Spinal cord (tissue), 9 donors: ENCODE measurements at regions not wholly inside any gene's neighbourhood (a gene's known extent, or its start where the extent isn't known, plus 50 kb on each side); places are given as distances from the start of the nearest gene placed in this dataset.

Source experiments
- DNase-seq, 6 donors: peaks; one replicate each; pipeline versions ENCODE4 v3.0.0 to v3.0.0-alpha.2; 2013 to 2015; ENCODE audit warnings: low spot score in 6 of 6, low read depth in 4 of 6
- H3K27ac ChIP-seq: one replicate; pipeline ENCODE4 v1.5.1; 2013; ENCODE audit warnings: low read depth, low read length, control low read depth
- H3K27me3 ChIP-seq: one replicate; pipeline ENCODE4 v1.6.1; 2013; ENCODE audit warnings: low read length; ENCODE audit not compliant: control insufficient read depth, insufficient read depth
- H3K36me3 ChIP-seq: one replicate; pipeline ENCODE4 v1.6.1; 2013; ENCODE audit warnings: low read length; ENCODE audit not compliant: control insufficient read depth, insufficient read depth
- H3K4me1 ChIP-seq: one replicate; pipeline ENCODE4 v1.6.1; 2013; ENCODE audit warnings: low read length; ENCODE audit not compliant: control insufficient read depth, insufficient read depth
- H3K4me3 ChIP-seq: one replicate; pipeline ENCODE4 v1.5.1; 2013; ENCODE audit warnings: low read depth, low read length, control low read depth
- H3K9me3 ChIP-seq: one replicate; pipeline ENCODE4 v1.6.1; 2013; ENCODE audit warnings: low read length; ENCODE audit not compliant: control insufficient read depth, insufficient read depth
- WGBS: methylation state at CpG from one replicate; pipeline ENCODE4 v1.1.5; 2013; ENCODE audit warnings: missing lambda C conversion rate; ENCODE audit not compliant: insufficient coverage; 5-methylcytosine and 5-hydroxymethylcytosine counted together
- donor health status: healthy.

DNA sequence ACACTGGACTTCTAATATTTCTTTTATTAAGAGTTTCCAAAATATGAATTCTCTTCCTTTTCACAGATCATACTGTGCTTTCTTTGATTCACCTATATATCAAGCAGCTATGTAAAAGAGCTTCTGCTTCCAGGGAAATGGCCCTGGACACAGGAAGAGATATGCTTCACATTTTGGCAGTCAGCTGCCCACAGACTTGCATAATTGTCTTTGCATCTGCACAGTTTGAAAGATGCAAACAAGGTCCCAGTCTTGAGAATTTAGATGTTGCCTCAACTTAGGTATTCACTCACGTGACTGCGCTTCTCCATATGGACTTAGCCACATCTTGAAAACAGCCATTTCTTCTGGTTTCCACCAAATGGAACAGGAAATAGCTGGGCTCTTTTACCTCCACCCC is 92.3 kb upstream of the POU2AF2 start:
- Histone ChIP-seq H3K4me3 (no peak overlapping the region), H3K9me3 (no peaks in the 10 kb centered on the region), H3K27me3 (no peaks in the 10 kb centered on the region), H3K27ac (no peak overlapping the region), H3K4me1 (no peaks in the 10 kb centered on the region), H3K36me3 (no peaks in the 10 kb centered on the region)
- 95% methylated on average over 2 of the region's 2 CpGs for WGBS
- DNase-seq = no peak

DNA sequence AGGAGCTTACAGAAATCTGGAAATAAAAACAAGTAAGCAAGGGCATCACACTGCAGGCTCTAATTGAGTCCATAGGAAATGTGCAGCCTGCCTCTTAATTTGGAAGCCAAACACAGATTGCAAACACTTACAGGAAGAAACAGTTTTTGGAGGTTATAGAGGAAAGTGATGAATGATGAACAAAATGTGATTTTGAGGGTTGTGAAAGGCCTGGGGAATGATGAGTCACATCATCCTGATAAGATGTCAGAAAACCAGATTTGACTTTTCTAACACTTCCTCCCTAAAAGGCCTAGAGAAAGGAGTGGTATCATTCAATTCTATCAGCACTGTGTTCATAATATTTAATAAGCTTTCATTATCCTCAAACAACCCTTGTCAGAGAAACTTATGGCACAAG is 96.6 kb upstream of the POU2AF2 start:
- Histone ChIP-seq H3K27me3 (no peaks in the 10 kb centered on the region), H3K4me3 (no peak overlapping the region), H3K4me1 (no peaks in the 10 kb centered on the region), H3K27ac (no peak overlapping the region), H3K36me3 (no peaks in the 10 kb centered on the region), H3K9me3 (no peaks in the 10 kb centered on the region)
- DNase-seq = no peak

DNA sequence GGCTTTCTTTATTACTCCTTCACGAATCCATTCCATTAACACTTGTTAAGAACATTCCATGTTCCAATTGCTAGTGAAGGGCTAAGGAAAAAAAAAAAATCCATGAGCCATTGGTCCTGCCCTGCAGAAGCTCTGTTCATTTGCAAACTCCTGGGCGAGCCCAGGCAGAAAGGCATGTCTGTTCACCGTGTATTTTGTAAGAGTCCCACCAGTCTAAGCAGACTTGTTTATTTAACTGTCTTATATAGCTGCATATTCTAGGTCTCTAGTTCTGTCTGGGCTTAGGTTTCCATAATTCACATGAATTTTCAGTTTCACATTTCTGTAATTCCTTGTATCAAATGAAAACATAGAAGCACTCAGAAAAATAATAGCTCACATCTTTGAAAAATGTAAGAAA is 97.4 kb upstream of the POU2AF2 start:
- H3K4me1 ChIP-seq = no peaks in the 10 kb centered on the region
- no peak for DNase-seq
- no peak overlapping the region for H3K4me3 ChIP-seq
- no peak overlapping the region for H3K27ac ChIP-seq
- H3K36me3 ChIP-seq = no peaks in the 10 kb centered on the region
- H3K9me3 ChIP-seq = no peaks in the 10 kb centered on the region
- WGBS = no CpG with 5 or more reads among the region's 3 CpGs
- H3K27me3 ChIP-seq = no peaks in the 10 kb centered on the region

DNA sequence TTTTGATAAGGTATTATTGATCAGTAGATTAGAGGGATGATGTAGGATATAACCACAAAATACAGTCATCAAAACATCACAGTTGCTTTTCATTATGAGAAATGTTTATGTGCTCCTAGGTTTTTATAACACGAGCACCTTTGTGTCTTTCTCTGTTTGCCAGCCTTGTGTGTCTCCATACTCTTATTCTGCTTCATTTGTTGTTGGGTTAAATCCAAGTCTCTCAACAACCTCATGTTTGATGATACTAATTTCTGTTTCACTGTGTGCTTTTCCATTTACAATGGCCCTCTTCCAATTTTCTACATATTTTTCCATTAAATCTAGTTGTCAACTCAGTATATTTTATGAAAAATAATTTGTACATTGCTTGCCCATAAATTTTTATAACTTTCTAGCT is 107.7 kb upstream of the POU2AF2 start:
- DNase-seq = peak in 2 of 6 donors; percentile 11 to 48
- no CpG with 5 or more reads among the region's 1 CpG for WGBS
- no peak overlapping the region for H3K27ac ChIP-seq

DNA sequence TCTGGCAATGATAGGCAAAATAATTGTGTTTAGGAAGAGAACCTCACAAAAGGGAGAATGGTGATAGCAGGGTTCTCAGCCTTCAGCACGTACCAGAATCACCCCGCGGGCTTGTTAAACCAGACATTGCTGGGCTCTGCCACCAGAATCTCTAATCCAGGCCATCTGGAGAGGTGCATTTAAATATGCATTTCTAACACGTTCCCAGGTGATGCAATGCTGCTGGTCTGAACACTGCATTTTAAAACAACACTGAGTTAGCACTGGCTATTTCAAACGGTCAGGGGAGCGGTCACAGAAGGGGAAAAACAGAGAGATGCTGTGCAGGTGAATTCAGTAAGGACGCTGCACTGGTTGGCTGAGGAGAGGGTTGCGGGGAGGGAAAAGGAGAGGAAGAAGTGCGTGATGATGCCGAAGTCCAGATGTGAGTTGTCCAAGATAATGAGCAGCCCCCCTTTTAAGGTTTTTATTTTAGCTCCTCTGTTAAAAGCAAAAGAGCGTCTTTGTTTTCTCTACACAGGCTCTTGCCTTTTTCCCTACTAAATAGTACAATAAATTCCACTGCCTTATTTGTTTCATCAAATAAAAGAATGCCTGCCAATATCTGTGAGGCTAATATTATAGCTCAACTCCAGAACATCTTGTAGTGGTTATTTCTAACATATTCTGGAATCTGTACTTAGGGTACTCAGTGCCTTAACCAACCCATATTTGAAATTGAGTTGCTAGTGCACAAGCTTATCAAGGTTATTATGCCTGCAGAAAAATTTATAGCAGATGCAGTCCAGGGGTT is 109.6 kb upstream of the POU2AF2 start:
- no peak for DNase-seq
- Histone ChIP-seq H3K27me3 (no peaks in the 10 kb centered on the region), H3K36me3 (no peaks in the 10 kb centered on the region), H3K4me1 (no peaks in the 10 kb centered on the region), H3K27ac (no peak overlapping the region), H3K4me3 (no peak overlapping the region), H3K9me3 (no peaks in the 10 kb centered on the region)
- 67% methylated on average over 7 of the region's 11 CpGs for WGBS

More for the DNA sequence above, 107.7 kb upstream of the POU2AF2 start:
- Histone ChIP-seq H3K4me3 (no peak overlapping the region), H3K4me1 (no peaks in the 10 kb centered on the region), H3K36me3 (no peaks in the 10 kb centered on the region), H3K27me3 (no peaks in the 10 kb centered on the region), H3K9me3 (no peaks in the 10 kb centered on the region)

DNA sequence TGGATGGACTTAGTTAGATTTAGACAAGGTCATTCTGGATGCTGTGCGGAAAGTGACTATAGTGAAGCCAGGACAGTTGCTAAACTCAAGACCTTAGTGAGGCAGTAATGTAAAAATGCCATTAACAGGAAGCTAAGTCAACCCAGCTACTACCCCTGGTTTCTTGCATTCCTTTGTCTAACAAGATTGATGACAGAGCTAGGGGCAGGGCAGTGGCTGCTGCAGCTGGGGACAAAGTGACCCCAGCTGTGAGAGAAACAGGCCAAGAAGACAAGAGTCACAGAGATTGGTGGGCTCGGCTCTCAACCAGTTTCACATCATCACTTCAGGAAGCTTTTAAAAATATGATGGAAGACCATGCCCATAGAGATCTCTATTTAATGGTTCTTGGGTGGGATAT is 110.4 kb upstream of the POU2AF2 start:
- no peaks in the 10 kb centered on the region for H3K27me3 ChIP-seq
- 100% methylated on average over 1 of the region's 2 CpGs for WGBS
- no peaks in the 10 kb centered on the region for H3K36me3 ChIP-seq
- H3K9me3 ChIP-seq = no peaks in the 10 kb centered on the region
- no peak overlapping the region for H3K4me3 ChIP-seq
- H3K27ac ChIP-seq = no peak overlapping the region
- no peaks in the 10 kb centered on the region for H3K4me1 ChIP-seq
- DNase-seq = no peak

DNA sequence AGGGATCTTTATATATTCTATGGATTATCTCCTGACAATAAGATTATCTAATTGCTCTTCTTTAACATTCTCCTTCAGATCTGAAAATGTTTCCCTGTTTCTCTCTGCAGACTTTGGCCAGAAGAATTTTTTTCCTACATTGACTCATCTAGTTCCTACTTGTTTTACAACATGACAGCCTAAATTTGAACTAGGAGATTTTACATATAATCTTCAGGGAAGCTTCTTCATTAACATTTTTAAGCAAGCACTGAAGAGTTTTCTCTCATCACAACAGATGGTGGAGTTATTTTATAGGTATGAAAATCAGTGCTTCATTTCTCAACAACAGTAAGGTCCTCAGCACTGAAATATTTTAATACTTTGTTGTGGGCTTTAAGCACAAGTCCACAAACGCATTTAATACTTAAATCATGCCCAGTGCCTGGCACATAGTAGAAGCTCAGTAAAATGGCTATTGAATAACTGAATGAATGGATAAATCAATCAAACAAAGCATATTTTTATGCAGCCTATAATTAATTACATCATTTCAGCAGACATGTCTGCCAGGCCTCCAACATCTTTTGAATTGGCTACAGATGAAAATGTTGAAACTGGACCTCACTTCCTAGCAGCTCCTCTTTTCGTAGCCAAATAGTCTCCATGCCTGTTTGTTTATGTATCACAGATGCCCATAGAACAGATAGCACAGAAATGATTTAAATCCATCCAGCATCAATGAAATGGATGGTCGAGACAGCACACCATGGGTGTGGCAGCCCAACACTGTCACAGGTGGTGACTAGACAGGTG is 117.3 kb upstream of the POU2AF2 start:
- WGBS = no CpG with 5 or more reads among the region's 3 CpGs

DNA sequence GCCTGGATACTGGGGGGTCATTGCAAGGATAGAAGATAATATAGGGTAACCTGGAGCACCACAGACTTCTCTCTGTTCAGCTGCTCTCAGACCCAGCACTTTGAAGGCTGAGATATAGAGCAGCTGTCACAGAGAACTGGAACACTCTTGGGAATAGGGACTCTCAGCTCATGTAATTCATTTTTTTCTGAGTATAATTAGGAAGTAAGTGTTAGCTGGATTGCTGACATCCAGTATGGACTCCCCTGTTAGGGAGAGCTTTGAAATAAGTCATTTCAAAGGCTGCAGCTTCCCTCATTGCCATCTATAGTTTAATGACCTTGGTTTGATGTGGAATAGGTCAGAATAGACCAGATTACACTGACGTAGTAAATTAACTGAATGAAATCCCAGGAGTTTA is 120.8 kb upstream of the POU2AF2 start:
- Histone ChIP-seq H3K36me3 (no peaks in the 10 kb centered on the region), H3K27ac (no peak overlapping the region), H3K27me3 (no peaks in the 10 kb centered on the region), H3K4me1 (peaks cover 4% of the 10 kb centered on the region), H3K9me3 (no peaks in the 10 kb centered on the region), H3K4me3 (no peak overlapping the region)
- WGBS = 83% methylated on average over 1 of the region's 1 CpG
- DNase-seq = no peak

More for the DNA sequence above, 117.3 kb upstream of the POU2AF2 start:
- H3K27ac ChIP-seq = no peak overlapping the region
- no peaks in the 10 kb centered on the region for H3K9me3 ChIP-seq
- peak in 1 of 6 donors; percentile 23 for DNase-seq
- no peaks in the 10 kb centered on the region for H3K27me3 ChIP-seq
- H3K36me3 ChIP-seq = no peaks in the 10 kb centered on the region
- no peak overlapping the region for H3K4me3 ChIP-seq
- H3K4me1 ChIP-seq = no peaks in the 10 kb centered on the region

DNA sequence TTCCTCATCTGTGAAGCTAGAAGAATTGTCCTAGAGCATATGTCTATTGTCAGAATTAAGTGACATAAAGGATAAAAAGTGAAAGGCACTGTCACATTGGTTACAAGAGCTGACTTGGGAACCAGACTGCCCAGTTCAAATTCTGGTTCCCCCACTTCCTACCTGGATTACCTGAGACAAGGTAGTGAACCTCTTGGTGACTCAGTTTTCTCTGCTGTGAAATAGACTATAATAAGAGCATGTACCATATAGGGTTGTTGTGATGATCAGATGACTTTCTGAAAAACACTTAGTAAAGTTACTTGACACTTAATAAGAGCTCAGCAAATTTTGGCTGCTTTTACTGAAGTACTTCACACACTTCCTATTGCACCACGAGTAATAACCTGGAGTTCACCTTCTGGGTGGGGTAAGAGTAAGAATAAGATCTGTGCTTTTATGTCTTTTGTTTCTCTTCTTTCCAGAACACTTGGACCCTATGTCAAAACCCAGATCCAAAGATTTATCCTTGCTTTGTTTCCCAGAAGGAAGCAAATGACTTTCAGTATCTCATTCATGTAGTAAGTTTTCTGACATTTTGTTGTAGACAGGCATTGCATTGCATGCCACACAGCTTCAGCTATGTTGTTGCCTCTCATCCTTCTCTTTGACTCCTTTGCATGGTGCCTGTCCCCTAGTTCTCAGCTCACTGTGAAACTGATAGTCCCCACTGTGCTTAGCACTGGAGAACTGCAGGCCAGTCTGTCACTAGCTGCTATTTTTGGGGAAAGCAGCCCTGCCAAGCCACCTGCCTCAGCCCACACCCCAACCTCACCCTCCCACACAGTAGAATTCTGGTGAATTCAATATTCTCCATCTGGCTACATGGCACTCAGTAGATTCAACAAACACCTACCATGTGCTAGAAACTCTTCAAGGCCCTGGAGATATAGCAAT is 121.8 kb upstream of the POU2AF2 start:
- H3K27me3 ChIP-seq = no peaks in the 10 kb centered on the region
- DNase-seq = no peak
- H3K4me1 ChIP-seq = peaks cover 4% of the 10 kb centered on the region
- H3K27ac ChIP-seq = no peak overlapping the region
- H3K4me3 ChIP-seq = no peak overlapping the region
- H3K9me3 ChIP-seq = no peaks in the 10 kb centered on the region
- WGBS = no CpG with 5 or more reads among the region's 1 CpG
- no peaks in the 10 kb centered on the region for H3K36me3 ChIP-seq
